ENCODE measurements at regions not wholly inside any gene's neighbourhood (a gene's known extent, or its start where the extent isn't known, plus 50 kb on each side); places are given as distances from the start of the nearest gene placed in this dataset.

GRCh38 chr1:37189111-37189510 is 154.8 kb upstream of the GRIK3 start:
- TF ChIP-seq, protein P1, sequence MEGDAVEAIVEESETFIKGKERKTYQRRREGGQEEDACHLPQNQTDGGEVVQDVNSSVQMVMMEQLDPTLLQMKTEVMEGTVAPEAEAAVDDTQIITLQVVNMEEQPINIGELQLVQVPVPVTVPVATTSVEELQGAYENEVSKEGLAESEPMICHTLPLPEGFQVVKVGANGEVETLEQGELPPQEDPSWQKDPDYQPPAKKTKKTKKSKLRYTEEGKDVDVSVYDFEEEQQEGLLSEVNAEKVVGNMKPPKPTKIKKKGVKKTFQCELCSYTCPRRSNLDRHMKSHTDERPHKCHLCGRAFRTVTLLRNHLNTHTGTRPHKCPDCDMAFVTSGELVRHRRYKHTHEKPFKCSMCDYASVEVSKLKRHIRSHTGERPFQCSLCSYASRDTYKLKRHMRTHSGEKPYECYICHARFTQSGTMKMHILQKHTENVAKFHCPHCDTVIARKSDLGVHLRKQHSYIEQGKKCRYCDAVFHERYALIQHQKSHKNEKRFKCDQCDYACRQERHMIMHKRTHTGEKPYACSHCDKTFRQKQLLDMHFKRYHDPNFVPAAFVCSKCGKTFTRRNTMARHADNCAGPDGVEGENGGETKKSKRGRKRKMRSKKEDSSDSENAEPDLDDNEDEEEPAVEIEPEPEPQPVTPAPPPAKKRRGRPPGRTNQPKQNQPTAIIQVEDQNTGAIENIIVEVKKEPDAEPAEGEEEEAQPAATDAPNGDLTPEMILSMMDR (IDR thresholded peaks at IDR 0.05; ENCODE audit: extremely low read depth in 1 of 2, insufficient read depth in 1 of 2, low read depth in 1 of 2, low read length in 2 of 2) = no peak
- no peak for TF ChIP-seq POLR2A (IDR thresholded peaks at IDR 0.05; ENCODE audit: low read depth, low read length)
- no peak for TF ChIP-seq MYC (IDR thresholded peaks at IDR 0.05; ENCODE audit: low read depth, low read length)
- TF ChIP-seq POLR2AphosphoS5 (IDR thresholded peaks at IDR 0.05; ENCODE audit: insufficient read depth, low read depth, low read length) = no peak
- TF ChIP-seq EZH2 (IDR thresholded peaks at IDR 0.05; ENCODE audit: borderline replicate concordance, low read depth, low read length, severe bottlenecking) = no peak
- TF ChIP-seq FOS (IDR thresholded peaks at IDR 0.05; ENCODE audit: borderline replicate concordance, insufficient read depth, low read length) = no peak
- TF ChIP-seq, protein P2, sequence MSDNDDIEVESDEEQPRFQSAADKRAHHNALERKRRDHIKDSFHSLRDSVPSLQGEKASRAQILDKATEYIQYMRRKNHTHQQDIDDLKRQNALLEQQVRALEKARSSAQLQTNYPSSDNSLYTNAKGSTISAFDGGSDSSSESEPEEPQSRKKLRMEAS (IDR thresholded peaks at IDR 0.05; ENCODE audit: insufficient read depth, insufficient read length) = no peak
- TF ChIP-seq JUN (IDR thresholded peaks at IDR 0.05; ENCODE audit: borderline replicate concordance, insufficient read depth, insufficient read length, low read depth) = no peak

All from endothelial cell of umbilical vein (primary cell).